Spleen (tissue), 11 donors: ENCODE measurements at regions not wholly inside any gene's neighbourhood (a gene's known extent, or its start where the extent isn't known, plus 50 kb on each side); places are given as distances from the start of the nearest gene placed in this dataset.

ENCODE experiments used
- DNase-seq: peaks from one replicate; pipeline ENCODE4 v3.0.0-alpha.2; 2020
- H3K27ac ChIP-seq, 8 donors: fragments of 200-600 bp; sonication (generic) in 7 of 8; 1 replicate in 4 of 8; 2 replicates in 4 of 8; pipeline versions ENCODE4 v1.5.0 to v1.8.0; 2016 to 2021; ENCODE audit warnings: inconsistent platforms in 4 of 8, mild to moderate bottlenecking in 4 of 8, moderate library complexity in 1 of 8
- H3K27me3 ChIP-seq, 7 donors: fragments of 200-600 bp; sonication (generic) in 6 of 7; replicated peaks in 1 of 7; 1 replicate in 4 of 7; 2 replicates in 3 of 7; pipeline versions ENCODE4 v1.5.0 to v1.8.0; 2016 to 2021; ENCODE audit warnings: inconsistent platforms in 3 of 7, mild to moderate bottlenecking in 1 of 7
- H3K36me3 ChIP-seq, 6 donors: fragments of 200-600 bp; sonication (generic) in 5 of 6; 1 replicate in 4 of 6; 2 replicates in 2 of 6; pipeline versions ENCODE4 v1.5.0 to v1.8.0; 2016 to 2021; ENCODE audit warnings: inconsistent platforms in 2 of 6
- H3K4me1 ChIP-seq, 6 donors: fragments of 200-600 bp; sonication (generic) in 5 of 6; 1 replicate in 3 of 6; 2 replicates in 3 of 6; pipeline versions ENCODE4 v1.5.0 to v1.8.0; 2016 to 2021; ENCODE audit warnings: inconsistent platforms in 3 of 6
- H3K4me3 ChIP-seq, 8 donors: fragments of 200-600 bp; sonication (generic) in 7 of 8; 1 replicate in 4 of 8; 2 replicates in 4 of 8; pipeline versions ENCODE4 v1.5.0 to v1.8.0; 2016 to 2021; ENCODE audit warnings: inconsistent platforms in 4 of 8, mild to moderate bottlenecking in 4 of 8, moderate library complexity in 2 of 8
- H3K9me3 ChIP-seq, 8 donors: fragments of 200-600 bp; sonication (generic) in 7 of 8; 1 replicate in 4 of 8; 2 replicates in 4 of 8; pipeline versions ENCODE4 v1.5.0 to v1.8.0; 2016 to 2021; ENCODE audit warnings: inconsistent platforms in 4 of 8
- CTCF ChIP-seq, 11 experiments: fragments of 200-600 bp in 7 of 11; fragments of 450-650 bp in 4 of 11; sonication (generic) in 4 of 11; IDR thresholded peaks in 8 of 11; conservative IDR thresholded peaks in 3 of 11; 1 replicate in 7 of 11; 2 replicates in 4 of 11; pipeline versions ENCODE4 v1.4.0 to v1.8.0; 2016 to 2021; ENCODE audit warnings: antibody characterized with exemption in 11 of 11, inconsistent platforms in 4 of 11, mild to moderate bottlenecking in 1 of 11
- POLR2A ChIP-seq, 3 donors: fragments of 450-650 bp; IDR thresholded peaks; one replicate each; pipeline ENCODE4 v1.5.1; 2017; ENCODE audit warnings: antibody characterized with exemption in 3 of 3, mild to moderate bottlenecking in 1 of 3
- POLR2AphosphoS5 ChIP-seq, 3 donors: sonication (generic); formaldehyde crosslinking; IDR thresholded peaks; one replicate each; pipeline ENCODE4 v1.5.1; 2017; ENCODE audit warnings: antibody characterized with exemption in 3 of 3
- WGBS, 5 donors: extraction: QIAGEN DNeasy Blood & Tissue Kit in 3 of 5; methylation state at CpG; one replicate each; pipeline versions ENCODE4 v1.1.5 to v1.1.7; 2013 to 2018; 5-methylcytosine and 5-hydroxymethylcytosine counted together
- intact Hi-C: fragments of 100-400 bp; cut with DNase I; formaldehyde crosslinking; loops from one replicate; pipeline ENCODE4 v1.15.0; 2023; ENCODE audit warnings: low total_unique reads
- donor health status: healthy with polysubstance abuse.
- donor health status: DM: no; HTN: no; CAD: no; lungs with moderate emphysema.
- donor health status: DM: no; HTN: no; CAD: no.
- donor health status: Bipolar disorder and iron deficiency.
- donor health status: healthy.
- donor health status: DM: no; HTN: no; CAD: no.
- donor health status: DM: yes; HTN: yes; CAD: no.

- peaks cover 0 to 26% (median 5%) of the 10 kb centered on the region in 7 donors for H3K27me3 ChIP-seq
- no peak overlapping the region for H3K4me3 ChIP-seq
- TF ChIP-seq POLR2AphosphoS5 (IDR thresholded peaks at IDR 0.05), result no peak
- intact Hi-C loops, result no loop called here
- H3K36me3 ChIP-seq, result no peaks in the 10 kb centered on the region
- DNase-seq, result no peak
- H3K4me1 ChIP-seq, result no peaks in the 10 kb centered on the region
- no peak overlapping the region for H3K27ac ChIP-seq
- H3K9me3 ChIP-seq, result no peaks in the 10 kb centered on the region
- 51 to 78% (median 66%) methylated on average over 1 of the region's 1 CpG for WGBS, 5 donors
These were observed 75.6 kb upstream of the EPB41L3 start for GRCh38 chr18:5619376-5619775.

- Histone ChIP-seq H3K27me3 (peaks cover 0 to 14% (median 0%) of the 10 kb centered on the region in 7 donors), H3K4me1 (no peaks in the 10 kb centered on the region), H3K4me3 (no peak overlapping the region), H3K36me3 (no peaks in the 10 kb centered on the region), H3K9me3 (no peaks in the 10 kb centered on the region), H3K27ac (no peak overlapping the region)
- intact Hi-C loops, result no loop called here
- DNase-seq, result no peak
- TF ChIP-seq POLR2AphosphoS5 (IDR thresholded peaks at IDR 0.05) (no peak), CTCF (IDR thresholded peaks at IDR 0.05 in 8 of 11, conservative IDR thresholded peaks at IDR 0.05 in 3 of 11) (no peak)
- 83 to 88% (median 86%) methylated on average over 6 of the region's 6 CpGs for WGBS, 5 donors
These were observed 74.4 kb upstream of the EPB41L3 start for GRCh38 chr18:5618047-5618688.

- Histone ChIP-seq H3K27me3 (no peaks in the 10 kb centered on the region), H3K9me3 (no peaks in the 10 kb centered on the region), H3K36me3 (no peaks in the 10 kb centered on the region), H3K27ac (no peak overlapping the region), H3K4me1 (no peaks in the 10 kb centered on the region), H3K4me3 (no peak overlapping the region)
- WGBS, 5 donors, result 78 to 79% (median 79%) methylated on average over 4 of the region's 4 CpGs
- intact Hi-C loops, result no loop called here
- no peak for DNase-seq
- no peak for TF ChIP-seq CTCF (IDR thresholded peaks at IDR 0.05 in 8 of 11, conservative IDR thresholded peaks at IDR 0.05 in 3 of 11)
- TF ChIP-seq POLR2AphosphoS5 (IDR thresholded peaks at IDR 0.05), result no peak
- no peak for TF ChIP-seq POLR2A (IDR thresholded peaks at IDR 0.05)
These were observed 67.4 kb upstream of the EPB41L3 start for GRCh38 chr18:5611221-5611620.

GRCh38 chr18:5608846-5609245 lies 65.0 kb upstream of the EPB41L3 start:
- Histone ChIP-seq H3K9me3 (no peaks in the 10 kb centered on the region), H3K36me3 (no peaks in the 10 kb centered on the region), H3K4me3 (no peak overlapping the region), H3K27ac (no peak overlapping the region), H3K27me3 (no peaks in the 10 kb centered on the region), H3K4me1 (no peaks in the 10 kb centered on the region)
- WGBS, 5 donors, result 78 to 91% (median 86%) methylated on average over 2 of the region's 2 CpGs
- DNase-seq, result no peak
- intact Hi-C loops, result no loop called here
- no peak for TF ChIP-seq POLR2A (IDR thresholded peaks at IDR 0.05)
- TF ChIP-seq POLR2AphosphoS5 (IDR thresholded peaks at IDR 0.05), result no peak
- no peak for TF ChIP-seq CTCF (IDR thresholded peaks at IDR 0.05 in 8 of 11, conservative IDR thresholded peaks at IDR 0.05 in 3 of 11)

- H3K9me3 ChIP-seq, result no peaks in the 10 kb centered on the region
- no peaks in the 10 kb centered on the region for H3K36me3 ChIP-seq
- TF ChIP-seq POLR2AphosphoS5 (IDR thresholded peaks at IDR 0.05) (no peak), POLR2A (IDR thresholded peaks at IDR 0.05) (no peak), CTCF (IDR thresholded peaks at IDR 0.05 in 8 of 11, conservative IDR thresholded peaks at IDR 0.05 in 3 of 11) (no peak)
- intact Hi-C loops, result no loop called here
- no peaks in the 10 kb centered on the region for H3K4me1 ChIP-seq
- no peak for DNase-seq
- WGBS, 5 donors, result 70 to 83% (median 73%) methylated on average over 6 of the region's 6 CpGs
- no peaks in the 10 kb centered on the region for H3K27me3 ChIP-seq
- no peak overlapping the region for H3K4me3 ChIP-seq
- H3K27ac ChIP-seq, result no peak overlapping the region
These were observed 63.2 kb upstream of the EPB41L3 start for GRCh38 chr18:5606951-5607350.
